ENCODE measurements at regions not wholly inside any gene's neighbourhood (a gene's known extent, or its start where the extent isn't known, plus 50 kb on each side); places are given as distances from the start of the nearest gene placed in this dataset.

DNA sequence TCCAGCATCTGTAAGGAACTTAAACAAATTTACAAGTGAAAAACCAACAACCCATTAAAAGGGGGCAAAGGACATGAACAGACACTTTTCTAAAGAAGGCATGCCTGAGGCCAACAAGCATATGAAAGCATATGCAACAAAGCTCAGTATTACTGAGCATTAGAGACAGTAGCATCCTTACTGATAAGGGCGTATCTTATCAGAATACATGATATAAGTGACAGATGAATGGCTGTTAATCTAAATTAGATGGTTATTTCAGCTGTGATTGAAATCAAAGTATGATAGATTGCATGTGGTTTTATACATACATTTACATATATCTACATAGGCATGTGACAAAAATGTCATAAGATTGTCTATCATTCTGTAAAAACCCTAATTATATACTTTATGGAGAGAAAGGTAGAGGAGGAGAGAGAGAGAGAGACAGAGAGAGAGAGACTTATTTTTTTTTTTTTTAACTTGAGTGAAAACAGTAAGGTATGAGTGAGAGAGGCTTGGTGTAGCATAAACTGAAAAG lies 1240.7 kb downstream of the FAM181B start:
- no peaks in the 10 kb centered on the region for H3K27me3 Mint-ChIP-seq
- no peak overlapping the region for H3K4me3 Mint-ChIP-seq
- no peaks in the 10 kb centered on the region for H3K4me1 Mint-ChIP-seq
- no peaks in the 10 kb centered on the region for H3K9me3 Mint-ChIP-seq
- ATAC-seq (replicated peaks): no peak
- no peak overlapping the region for H3K27ac Mint-ChIP-seq
- no peak for DNase-seq
- H3K36me3 Mint-ChIP-seq: no peaks in the 10 kb centered on the region

DNA sequence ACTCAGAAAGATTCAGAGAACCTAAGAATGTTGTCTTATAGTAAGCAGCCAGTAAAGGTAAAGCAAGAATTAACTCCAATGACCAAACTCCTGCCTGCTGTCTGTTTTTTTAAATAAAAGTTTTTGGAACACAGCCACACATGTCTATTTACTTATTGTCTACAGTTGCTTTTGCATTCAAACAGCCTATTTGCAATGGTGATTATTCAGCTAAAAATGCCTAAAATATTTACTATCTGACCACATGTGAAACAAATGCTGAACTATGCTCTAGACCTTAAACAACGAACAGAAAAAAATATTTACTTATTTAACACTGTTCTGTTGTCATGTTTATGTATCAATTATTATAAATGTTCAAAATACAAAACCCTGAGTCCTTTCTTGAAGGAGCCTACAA lies 1246.6 kb downstream of the FAM181B start:
- ATAC-seq (replicated peaks) (no peak), DNase-seq (no peak)
- Mint-ChIP-seq H3K36me3 (no peaks in the 10 kb centered on the region), H3K9me3 (no peaks in the 10 kb centered on the region), H3K27me3 (no peaks in the 10 kb centered on the region), H3K4me3 (no peak overlapping the region), H3K27ac (no peak overlapping the region), H3K4me1 (no peaks in the 10 kb centered on the region)

DNA sequence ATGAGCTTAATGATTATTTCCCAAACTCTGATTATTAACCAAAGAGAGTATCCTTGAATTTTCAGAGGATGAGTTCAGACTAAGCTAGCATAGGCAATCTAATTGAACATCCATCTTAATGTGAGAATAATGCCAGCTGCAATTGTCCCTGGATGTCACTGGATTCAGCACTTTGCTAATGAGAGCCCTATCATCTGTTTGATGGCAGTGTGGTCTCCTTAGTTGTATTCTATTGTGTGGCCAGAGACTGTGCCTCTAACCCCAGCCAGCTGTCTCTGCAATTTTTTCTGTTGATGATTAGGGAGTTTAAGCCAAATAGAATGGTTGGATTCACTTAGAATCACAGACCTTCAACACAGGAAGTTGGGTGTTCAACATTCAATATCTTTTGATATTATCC lies 1249.5 kb downstream of the FAM181B start:
- H3K4me1 Mint-ChIP-seq: no peaks in the 10 kb centered on the region
- ATAC-seq (replicated peaks) (no peak), DNase-seq (no peak)
- no peaks in the 10 kb centered on the region for H3K27me3 Mint-ChIP-seq
- no peaks in the 10 kb centered on the region for H3K36me3 Mint-ChIP-seq
- H3K4me3 Mint-ChIP-seq: no peak overlapping the region
- H3K9me3 Mint-ChIP-seq: no peaks in the 10 kb centered on the region
- H3K27ac Mint-ChIP-seq: no peak overlapping the region

DNA sequence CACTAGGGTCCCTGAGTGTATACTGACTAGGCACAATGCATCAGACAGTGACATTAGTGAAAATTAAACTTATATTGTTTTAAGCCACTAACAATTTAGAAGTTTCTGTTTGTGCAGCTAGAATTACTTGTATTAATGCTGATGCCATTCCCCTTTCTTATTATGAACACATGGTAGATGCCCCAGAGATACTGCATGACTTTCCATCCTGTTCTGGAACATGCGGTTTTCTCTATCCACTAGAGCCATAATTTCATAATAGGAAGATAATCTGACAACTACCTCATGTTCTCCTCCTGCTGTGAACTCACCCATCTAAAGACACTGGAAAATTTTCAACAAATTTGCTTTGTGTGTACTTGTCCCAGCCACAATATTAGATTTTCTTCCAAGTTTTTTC lies 1256.4 kb downstream of the FAM181B start:
- no peaks in the 10 kb centered on the region for H3K4me1 Mint-ChIP-seq

DNA sequence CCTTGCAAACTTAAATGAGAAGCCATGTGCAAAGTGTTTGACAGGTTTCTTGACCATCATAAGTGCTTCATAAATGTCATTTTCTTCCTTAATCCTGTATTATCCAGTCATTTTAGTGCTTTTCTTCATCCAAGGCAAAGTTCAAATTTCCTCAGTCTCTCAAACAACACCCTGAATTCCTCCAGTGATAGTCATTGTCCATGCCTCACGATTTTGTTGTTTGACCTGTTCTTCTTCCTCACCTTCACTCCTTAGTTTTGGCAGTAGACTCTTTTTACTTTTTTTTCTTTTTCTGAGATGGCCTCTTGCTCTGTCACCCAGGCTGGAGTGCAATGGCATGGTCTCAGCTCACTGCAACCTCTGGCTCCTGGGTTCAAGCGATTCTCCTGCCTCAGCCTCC lies 1257.3 kb downstream of the FAM181B start:
- no peaks in the 10 kb centered on the region for H3K27me3 Mint-ChIP-seq
- H3K27ac Mint-ChIP-seq: no peak overlapping the region
- H3K36me3 Mint-ChIP-seq: no peaks in the 10 kb centered on the region
- no peak overlapping the region for H3K4me3 Mint-ChIP-seq
- no peaks in the 10 kb centered on the region for H3K9me3 Mint-ChIP-seq
- DNase-seq: no peak
- no peaks in the 10 kb centered on the region for H3K4me1 Mint-ChIP-seq
- no peak for ATAC-seq (replicated peaks)

More for the DNA sequence above, 1256.4 kb downstream of the FAM181B start:
- Mint-ChIP-seq H3K9me3 (no peaks in the 10 kb centered on the region), H3K36me3 (no peaks in the 10 kb centered on the region), H3K4me3 (no peak overlapping the region), H3K27ac (no peak overlapping the region), H3K27me3 (no peaks in the 10 kb centered on the region)
- DNase-seq (no peak), ATAC-seq (replicated peaks) (no peak)

DNA sequence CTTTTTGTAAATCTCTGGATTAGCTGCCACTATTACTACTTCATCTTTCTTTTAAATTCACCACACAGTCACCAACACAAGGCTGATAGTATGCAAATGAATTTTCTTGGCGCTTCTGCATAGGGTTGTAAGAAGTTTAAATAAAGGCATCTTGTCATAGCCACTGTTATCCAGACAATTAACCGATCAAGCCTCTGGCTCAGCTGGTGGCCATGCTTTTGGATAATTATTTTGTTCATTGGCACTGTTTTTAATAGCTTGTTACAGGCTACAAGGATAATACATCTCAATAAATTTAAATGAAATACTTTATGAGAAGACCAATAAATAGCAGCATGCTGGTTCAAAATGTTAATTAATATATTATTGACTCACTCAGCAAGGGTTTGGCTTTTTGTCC lies 1261.0 kb downstream of the FAM181B start:
- no peak for ATAC-seq (replicated peaks)
- no peak overlapping the region for H3K4me3 Mint-ChIP-seq
- no peak for DNase-seq
- no peak overlapping the region for H3K27ac Mint-ChIP-seq
- H3K36me3 Mint-ChIP-seq: no peaks in the 10 kb centered on the region
- peaks cover 1 to 5% of the 10 kb centered on the region in 2 donors for H3K9me3 Mint-ChIP-seq
- no peaks in the 10 kb centered on the region for H3K27me3 Mint-ChIP-seq
- H3K4me1 Mint-ChIP-seq: no peaks in the 10 kb centered on the region

DNA sequence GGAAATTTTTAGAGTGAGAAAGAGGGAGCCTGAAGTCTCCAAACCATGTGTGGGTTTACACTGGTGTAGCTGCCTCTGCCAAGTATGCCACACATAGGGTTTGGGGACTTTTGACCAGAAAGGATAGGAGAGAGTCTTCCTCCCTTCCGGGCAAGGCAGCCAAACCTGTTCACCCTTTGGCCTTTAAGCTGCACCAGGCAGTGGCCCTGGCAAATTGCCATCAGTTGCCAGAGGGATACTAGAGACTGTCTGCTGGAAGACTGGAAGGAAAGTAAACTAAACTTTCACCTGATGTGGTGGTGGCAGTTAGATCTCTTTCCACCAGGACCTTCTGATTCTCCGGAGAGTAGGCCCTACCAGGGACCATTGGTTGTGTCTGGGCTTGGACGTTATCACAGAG lies 1263.2 kb downstream of the FAM181B start:
- H3K9me3 Mint-ChIP-seq: peaks cover 7 to 9% of the 10 kb centered on the region in 2 donors
- DNase-seq (no peak), ATAC-seq (replicated peaks) (no peak)
- H3K27me3 Mint-ChIP-seq: no peaks in the 10 kb centered on the region
- no peak overlapping the region for H3K4me3 Mint-ChIP-seq
- H3K4me1 Mint-ChIP-seq: no peaks in the 10 kb centered on the region
- H3K36me3 Mint-ChIP-seq: no peaks in the 10 kb centered on the region
- H3K27ac Mint-ChIP-seq: no peak overlapping the region

DNA sequence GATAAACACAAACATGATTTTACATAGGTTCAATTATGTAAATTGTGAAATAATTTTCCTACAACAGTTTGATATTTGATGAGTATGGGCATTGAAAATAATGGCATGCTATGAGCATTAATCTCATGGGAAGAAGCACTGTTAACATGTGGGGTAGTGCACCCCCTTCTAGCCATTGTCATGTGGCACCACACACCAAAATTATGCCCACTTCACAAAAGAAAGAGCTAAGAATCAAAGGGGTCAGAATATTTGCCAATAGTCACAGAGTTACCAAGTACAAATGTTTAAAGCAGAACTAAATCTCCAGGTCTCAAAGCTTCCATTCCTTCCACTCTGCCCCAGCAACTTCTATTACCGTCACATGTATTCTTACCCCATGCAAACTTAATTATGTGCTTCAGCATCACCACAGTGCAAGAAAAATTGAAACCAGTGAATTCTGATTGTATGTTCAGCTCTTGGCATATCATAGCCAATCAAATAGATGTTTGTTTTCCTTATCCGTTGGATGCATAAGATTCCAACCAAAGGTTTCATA lies 1273.8 kb downstream of the FAM181B start:
- DNase-seq (no peak), ATAC-seq (replicated peaks) (no peak)
- H3K27me3 Mint-ChIP-seq: no peaks in the 10 kb centered on the region
- H3K9me3 Mint-ChIP-seq: peaks cover 0 to 3% of the 10 kb centered on the region in 2 donors
- no peak overlapping the region for H3K27ac Mint-ChIP-seq
- H3K4me1 Mint-ChIP-seq: no peaks in the 10 kb centered on the region
- H3K36me3 Mint-ChIP-seq: no peaks in the 10 kb centered on the region
- H3K4me3 Mint-ChIP-seq: no peak overlapping the region

DNA sequence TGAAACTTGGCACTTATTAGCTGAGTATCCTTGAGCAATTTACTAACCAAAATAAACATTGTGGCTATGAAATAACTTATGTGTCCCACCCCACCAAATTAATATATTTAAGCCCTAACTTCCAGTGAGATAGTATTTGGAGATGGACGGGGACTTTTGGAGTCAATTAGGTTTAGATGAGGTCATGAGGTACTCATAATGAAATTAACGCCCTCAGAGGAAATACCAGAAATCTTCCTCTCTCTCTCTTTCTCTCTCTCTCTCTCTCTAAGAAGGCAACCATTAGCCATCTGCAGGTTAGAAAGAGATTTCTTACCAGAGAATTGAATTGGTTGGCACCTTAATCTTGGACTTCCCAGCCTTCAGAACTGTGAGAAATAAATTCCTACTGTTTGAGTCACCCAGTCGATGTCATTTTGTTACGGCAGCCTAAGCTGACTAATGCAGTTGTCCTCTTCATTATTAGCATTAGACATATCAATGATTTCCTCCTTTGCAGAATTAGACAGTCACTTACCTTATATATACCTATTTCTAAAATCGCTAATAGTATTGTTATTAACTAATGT lies 1284.0 kb downstream of the FAM181B start:
- no peak for DNase-seq
- Mint-ChIP-seq H3K36me3 (no peaks in the 10 kb centered on the region), H3K9me3 (peaks cover 0 to 4% of the 10 kb centered on the region in 2 donors), H3K27ac (no peak overlapping the region), H3K27me3 (no peaks in the 10 kb centered on the region), H3K4me3 (no peak overlapping the region), H3K4me1 (no peaks in the 10 kb centered on the region)
- ATAC-seq (replicated peaks): no peak

DNA sequence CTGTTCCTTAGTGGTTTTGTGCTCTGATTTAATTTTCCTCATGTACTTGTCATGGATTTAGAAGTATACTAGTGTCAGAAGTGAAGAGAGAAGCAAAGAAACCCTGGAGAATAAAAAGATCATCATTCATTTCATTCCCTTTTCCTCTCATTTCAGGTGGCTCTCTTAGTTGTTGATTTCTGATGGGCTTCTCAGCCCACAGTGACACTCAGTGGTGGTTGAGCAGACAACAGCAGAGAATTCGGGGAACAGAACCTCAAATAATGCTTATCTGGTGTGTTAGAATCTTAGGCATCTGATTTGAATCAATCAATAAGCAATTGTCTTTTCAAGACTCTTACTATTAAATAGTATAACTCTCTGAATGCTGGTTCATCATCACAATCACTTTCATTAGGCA lies 1289.4 kb downstream of the FAM181B start:
- no peak overlapping the region for H3K27ac Mint-ChIP-seq
- peaks cover 0 to 4% of the 10 kb centered on the region in 2 donors for H3K9me3 Mint-ChIP-seq
- H3K36me3 Mint-ChIP-seq: no peaks in the 10 kb centered on the region
- no peaks in the 10 kb centered on the region for H3K4me1 Mint-ChIP-seq
- H3K4me3 Mint-ChIP-seq: no peak overlapping the region
- ATAC-seq (replicated peaks): no peak
- no peaks in the 10 kb centered on the region for H3K27me3 Mint-ChIP-seq
- DNase-seq: no peak

DNA sequence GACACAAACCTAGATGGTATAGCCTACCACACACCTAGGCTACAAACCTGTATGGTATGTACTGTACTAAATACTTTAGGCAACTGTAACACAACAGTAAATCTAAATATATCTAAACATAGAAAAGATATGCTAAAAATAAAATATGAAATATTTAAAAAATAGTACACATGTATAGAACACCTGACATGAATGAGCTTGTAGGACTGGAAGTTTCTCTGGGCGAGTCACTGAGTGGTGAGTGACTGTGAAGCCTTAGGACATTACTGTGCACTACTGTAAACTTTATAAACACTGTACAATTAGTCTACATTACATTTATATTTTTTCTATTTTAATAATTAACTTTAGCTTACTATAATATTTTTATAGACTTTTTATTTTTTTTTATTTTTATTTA lies 1301.3 kb downstream of the FAM181B start:
- DNase-seq (no peak), ATAC-seq (replicated peaks) (no peak)
- Mint-ChIP-seq H3K9me3 (peaks cover 0 to 3% of the 10 kb centered on the region in 2 donors), H3K27me3 (no peaks in the 10 kb centered on the region), H3K4me3 (no peak overlapping the region), H3K36me3 (no peaks in the 10 kb centered on the region), H3K27ac (no peak overlapping the region), H3K4me1 (no peaks in the 10 kb centered on the region)

DNA sequence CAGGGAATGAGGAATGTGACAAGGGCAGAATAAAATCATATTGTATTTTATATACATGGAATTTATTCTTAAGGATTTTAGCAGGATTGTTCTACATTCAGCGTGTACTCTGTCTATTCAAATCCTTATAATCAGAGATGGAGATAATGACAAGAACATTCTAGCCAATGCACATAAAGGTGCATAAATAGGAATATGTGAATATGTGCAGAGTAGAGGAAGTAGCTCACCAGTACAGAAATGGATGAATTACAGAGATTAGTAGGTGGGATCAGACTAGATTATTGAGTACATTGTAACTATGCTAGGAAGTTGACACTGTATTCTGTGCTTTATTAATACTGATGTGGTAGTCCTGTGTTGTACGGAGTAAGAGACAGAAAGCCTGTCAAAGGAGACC lies 1308.8 kb downstream of the FAM181B start:
- no peak overlapping the region for H3K27ac Mint-ChIP-seq
- H3K36me3 Mint-ChIP-seq: no peaks in the 10 kb centered on the region
- DNase-seq (no peak), ATAC-seq (replicated peaks) (no peak)
- peaks cover 0 to 4% of the 10 kb centered on the region in 2 donors for H3K9me3 Mint-ChIP-seq
- H3K4me1 Mint-ChIP-seq: no peaks in the 10 kb centered on the region
- no peaks in the 10 kb centered on the region for H3K27me3 Mint-ChIP-seq
- H3K4me3 Mint-ChIP-seq: no peak overlapping the region

DNA sequence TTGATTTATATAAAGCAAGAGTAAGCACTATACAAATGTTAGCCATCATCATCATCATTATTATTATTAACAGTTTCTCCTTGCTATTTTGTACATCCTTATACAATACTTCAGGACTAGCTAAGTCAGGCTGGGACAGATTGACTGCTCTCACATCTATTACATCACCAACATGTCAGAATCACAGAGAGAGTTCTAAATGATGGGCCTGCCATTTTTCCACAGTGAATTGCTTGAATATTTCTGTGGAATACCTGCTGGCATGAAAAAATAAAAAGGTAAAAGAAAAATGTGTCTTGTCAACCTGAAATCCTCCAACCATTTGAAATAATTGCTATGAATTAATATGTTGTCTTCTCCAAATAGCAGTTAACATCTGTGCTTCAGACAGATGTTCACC lies 1311.3 kb downstream of the FAM181B start:
- Mint-ChIP-seq H3K9me3 (peaks cover 0 to 1% of the 10 kb centered on the region in 2 donors), H3K27ac (no peak overlapping the region), H3K4me3 (no peak overlapping the region), H3K36me3 (no peaks in the 10 kb centered on the region), H3K27me3 (no peaks in the 10 kb centered on the region), H3K4me1 (no peaks in the 10 kb centered on the region)
- DNase-seq (no peak), ATAC-seq (replicated peaks) (no peak)

DNA sequence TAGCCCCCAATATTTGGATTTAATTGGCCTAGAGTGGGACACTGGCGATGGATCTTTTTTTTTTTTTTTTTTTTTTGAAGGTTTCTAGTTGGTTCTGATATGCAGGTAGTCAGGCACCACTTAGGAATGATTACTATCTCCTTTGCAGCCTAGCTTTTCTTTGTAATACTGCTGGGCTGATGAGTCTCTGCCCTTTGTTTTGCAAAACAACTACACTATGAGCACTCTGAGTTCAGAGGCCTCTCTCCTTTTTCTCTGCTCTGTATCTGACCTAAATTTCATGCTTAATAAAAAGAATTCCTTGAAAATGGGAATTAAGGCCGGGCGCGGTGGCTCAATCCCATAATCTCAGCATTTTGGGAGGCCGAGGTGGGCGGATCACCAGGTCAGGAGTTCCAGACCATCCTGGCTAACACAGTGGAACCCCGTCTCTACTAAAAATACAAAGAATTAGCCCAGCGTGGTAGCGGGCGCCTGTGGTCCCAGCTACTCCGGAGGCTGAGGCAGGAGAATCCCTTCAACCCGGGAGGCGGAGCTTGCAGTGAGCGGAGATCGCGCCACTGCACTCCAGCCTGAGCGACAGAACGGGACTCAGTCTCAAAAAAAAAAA lies 1312.3 kb downstream of the FAM181B start:
- no peak overlapping the region for H3K27ac Mint-ChIP-seq
- H3K36me3 Mint-ChIP-seq: no peaks in the 10 kb centered on the region
- H3K27me3 Mint-ChIP-seq: no peaks in the 10 kb centered on the region
- H3K4me1 Mint-ChIP-seq: no peaks in the 10 kb centered on the region
- DNase-seq (no peak), ATAC-seq (replicated peaks) (no peak)
- no peak overlapping the region for H3K4me3 Mint-ChIP-seq
- H3K9me3 Mint-ChIP-seq: no peaks in the 10 kb centered on the region

DNA sequence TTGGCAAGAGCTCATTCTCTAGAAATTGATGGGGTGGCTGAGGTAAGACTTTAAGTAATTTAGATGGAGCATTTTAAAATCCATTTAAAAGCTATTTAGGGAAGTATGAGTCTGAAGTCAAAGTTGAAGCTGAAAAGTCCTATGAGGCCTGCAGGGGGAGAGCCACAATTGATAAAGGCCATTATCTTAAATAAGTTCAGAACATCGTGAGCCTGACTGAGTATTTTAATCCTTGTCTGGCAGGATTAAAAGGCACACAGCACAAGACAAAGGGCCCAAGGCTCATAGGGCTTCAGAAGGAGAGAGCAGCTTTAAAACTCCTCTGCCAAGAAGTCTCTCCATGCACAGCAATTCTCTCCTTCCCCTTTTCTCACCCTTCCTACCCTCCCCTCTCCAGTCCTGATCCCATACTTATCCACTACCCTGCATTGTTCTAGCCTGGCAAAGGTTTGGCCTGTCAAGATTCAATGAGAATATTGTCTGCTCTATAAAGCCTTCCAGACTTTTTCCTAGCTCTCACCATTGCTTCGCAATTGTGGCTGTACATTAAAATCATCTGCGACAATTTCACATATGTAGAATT lies 1312.9 kb downstream of the FAM181B start:
- no peaks in the 10 kb centered on the region for H3K36me3 Mint-ChIP-seq
- H3K27me3 Mint-ChIP-seq: no peaks in the 10 kb centered on the region
- H3K27ac Mint-ChIP-seq: no peak overlapping the region
- no peaks in the 10 kb centered on the region for H3K4me1 Mint-ChIP-seq
- DNase-seq: no peak
- ATAC-seq (replicated peaks): no peak
- H3K9me3 Mint-ChIP-seq: no peaks in the 10 kb centered on the region
- H3K4me3 Mint-ChIP-seq: no peak overlapping the region

Data from stimulated activated naive B cell treated with anti-CD40 and anti-IgM and Interleukin-4, amounts not matched to agents 10 μg/mL and 1 μg/mL and 100 μg/mL, for 72 hours (primary cell).